Cardiac fibroblast (primary cell): ENCODE measurements at regions not wholly inside any gene's neighbourhood (a gene's known extent, or its start where the extent isn't known, plus 50 kb on each side); places are given as distances from the start of the nearest gene placed in this dataset.
"Not testable (repeated sequence)": the region's sequence is repeated elsewhere in the genome, so short reads cannot be mapped to it uniquely, and the experiment has no call there.

ENCODE experiments used
- DNase-seq, 2 donors: peaks; one replicate each; pipeline versions ENCODE4 v3.0.0 to v3.0.0-alpha.2; 2010; ENCODE audit warnings: low read depth in 2 of 2
- H3K4me3 ChIP-seq, 2 donors: replicated peaks in 1 of 2; 1 replicate in 1 of 2; 2 replicates in 1 of 2; pipeline ENCODE4 v1.5.1; 2011; ENCODE audit warnings: low read depth in 2 of 2, low read length in 2 of 2, mild to moderate bottlenecking in 2 of 2, moderate library complexity in 1 of 2
- TF ChIP-seq, protein P1 (sequence below): IDR thresholded peaks from one replicate; pipeline ENCODE4 v1.5.1; 2011; ENCODE audit warnings: low read depth, mild to moderate bottlenecking, low read length, inconsistent platforms

- H3K4me3 ChIP-seq, result no peak overlapping the region
- no peak for DNase-seq
- TF ChIP-seq, protein P1, sequence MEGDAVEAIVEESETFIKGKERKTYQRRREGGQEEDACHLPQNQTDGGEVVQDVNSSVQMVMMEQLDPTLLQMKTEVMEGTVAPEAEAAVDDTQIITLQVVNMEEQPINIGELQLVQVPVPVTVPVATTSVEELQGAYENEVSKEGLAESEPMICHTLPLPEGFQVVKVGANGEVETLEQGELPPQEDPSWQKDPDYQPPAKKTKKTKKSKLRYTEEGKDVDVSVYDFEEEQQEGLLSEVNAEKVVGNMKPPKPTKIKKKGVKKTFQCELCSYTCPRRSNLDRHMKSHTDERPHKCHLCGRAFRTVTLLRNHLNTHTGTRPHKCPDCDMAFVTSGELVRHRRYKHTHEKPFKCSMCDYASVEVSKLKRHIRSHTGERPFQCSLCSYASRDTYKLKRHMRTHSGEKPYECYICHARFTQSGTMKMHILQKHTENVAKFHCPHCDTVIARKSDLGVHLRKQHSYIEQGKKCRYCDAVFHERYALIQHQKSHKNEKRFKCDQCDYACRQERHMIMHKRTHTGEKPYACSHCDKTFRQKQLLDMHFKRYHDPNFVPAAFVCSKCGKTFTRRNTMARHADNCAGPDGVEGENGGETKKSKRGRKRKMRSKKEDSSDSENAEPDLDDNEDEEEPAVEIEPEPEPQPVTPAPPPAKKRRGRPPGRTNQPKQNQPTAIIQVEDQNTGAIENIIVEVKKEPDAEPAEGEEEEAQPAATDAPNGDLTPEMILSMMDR, result no peak
These were observed 216.5 kb downstream of the IRX2 start for GRCh38 chr5:2534970-2535369.

DNA sequence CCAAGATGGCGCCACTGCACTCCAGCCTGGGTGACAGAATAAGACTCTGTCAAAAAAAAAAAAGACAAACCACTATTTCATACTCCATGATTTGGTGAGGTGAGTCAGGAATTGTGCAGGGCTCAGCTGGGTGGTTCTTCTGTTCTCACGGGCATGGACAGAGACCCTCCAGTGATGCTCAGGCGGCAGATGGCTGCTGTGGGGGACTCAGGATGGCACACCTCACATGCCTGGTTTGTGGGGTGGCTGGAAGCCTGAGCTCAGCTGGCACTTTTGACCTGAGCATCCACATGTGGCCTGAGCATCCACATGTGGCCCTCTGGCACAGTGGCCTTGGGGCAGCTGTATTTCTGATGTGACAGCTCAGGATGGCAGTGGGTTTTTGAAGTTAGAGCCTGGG is 217.2 kb downstream of the IRX2 start:
- DNase-seq, result no peak
- TF ChIP-seq, protein P1, result no peak
- H3K4me3 ChIP-seq, result no peak overlapping the region

GRCh38 chr5:2533848-2534247 is 217.6 kb downstream of the IRX2 start:
- DNase-seq, H3K4me3 ChIP-seq: not testable (repeated sequence)

DNA sequence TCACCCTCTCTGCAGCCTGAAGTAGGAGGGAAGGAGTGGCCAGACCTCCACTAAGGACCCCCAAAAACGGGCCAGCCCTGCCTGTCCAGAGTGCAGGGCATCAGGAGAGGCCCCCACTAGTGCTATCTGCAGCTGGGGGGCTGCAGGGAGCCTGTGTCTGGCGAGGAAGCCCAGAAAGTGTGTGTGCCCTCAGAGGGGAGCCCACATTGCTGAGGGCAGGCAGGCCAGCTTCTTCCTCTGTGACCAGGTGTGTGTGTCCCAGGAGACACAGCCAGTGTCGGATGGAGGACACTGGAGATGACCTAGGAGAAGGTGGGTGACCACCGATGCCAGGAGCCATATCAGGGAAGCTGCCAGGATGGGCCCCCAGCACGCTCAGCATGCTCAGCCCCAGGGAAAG is 218.7 kb downstream of the IRX2 start:
- DNase-seq, result no peak
- TF ChIP-seq, protein P1, result no peak
- no peak overlapping the region for H3K4me3 ChIP-seq

DNA sequence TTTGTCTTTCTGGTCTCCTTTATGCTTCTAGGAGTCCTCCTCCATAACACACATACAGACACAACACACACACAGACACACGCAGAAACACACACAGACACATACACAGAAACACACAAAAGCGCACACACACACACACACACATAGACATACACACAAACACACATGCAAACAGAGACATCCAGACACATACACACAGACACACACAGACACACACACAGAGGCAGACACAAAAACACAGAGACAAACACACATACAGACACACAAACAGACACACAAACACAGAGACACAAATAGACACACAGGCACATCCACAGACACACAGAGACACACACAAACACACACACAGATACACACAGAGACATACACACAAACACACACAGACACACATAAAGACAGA is 220.2 kb downstream of the IRX2 start:
- no peak overlapping the region for H3K4me3 ChIP-seq
- DNase-seq, result no peak
- TF ChIP-seq, protein P1, result no peak

- DNase-seq, result no peak
- TF ChIP-seq, protein P1, result no peak
- no peak overlapping the region for H3K4me3 ChIP-seq
These were observed 220.9 kb downstream of the IRX2 start for GRCh38 chr5:2530609-2531008.

- TF ChIP-seq, protein P1, result no peak
- H3K4me3 ChIP-seq, result no peak overlapping the region
- DNase-seq, result no peak
These were observed 221.9 kb downstream of the IRX2 start for GRCh38 chr5:2529371-2530092.
